GM12874 (cell line): ENCODE measurements at regions not wholly inside any gene's neighbourhood (a gene's known extent, or its start where the extent isn't known, plus 50 kb on each side); places are given as distances from the start of the nearest gene placed in this dataset.

Experiments
- CTCF ChIP-seq: IDR thresholded peaks from 2 replicates; pipeline ENCODE4 v1.5.1; 2011; ENCODE audit warnings: low read depth, mild to moderate bottlenecking, control low read depth, low read length, moderate library complexity; ENCODE audit not compliant: insufficient read depth

- no peak for TF ChIP-seq CTCF
Measured at GRCh38 chr2:129319422-129319717, 660.1 kb upstream of the RAB6C start.

GRCh38 chr2:129320288-129320687, 659.2 kb upstream of the RAB6C start:
- TF ChIP-seq CTCF, result no peak

- no peak for TF ChIP-seq CTCF
Measured at GRCh38 chr2:129324349-129324748, 655.1 kb upstream of the RAB6C start.

- TF ChIP-seq CTCF, result no peak
Measured at GRCh38 chr2:129325151-129325550, 654.3 kb upstream of the RAB6C start.

- TF ChIP-seq CTCF, result no peak
Measured at GRCh38 chr2:129329574-129329973, 649.9 kb upstream of the RAB6C start.

GRCh38 chr2:129330504-129330903, 649.0 kb upstream of the RAB6C start:
- TF ChIP-seq CTCF, result no peak

- no peak for TF ChIP-seq CTCF
Measured at GRCh38 chr2:129331638-129332037, 647.8 kb upstream of the RAB6C start.

GRCh38 chr2:129334128-129334527, 645.3 kb upstream of the RAB6C start:
- TF ChIP-seq CTCF, result no peak
